ENCODE measurements at regions not wholly inside any gene's neighbourhood (a gene's known extent, or its start where the extent isn't known, plus 50 kb on each side); places are given as distances from the start of the nearest gene placed in this dataset.

DNA sequence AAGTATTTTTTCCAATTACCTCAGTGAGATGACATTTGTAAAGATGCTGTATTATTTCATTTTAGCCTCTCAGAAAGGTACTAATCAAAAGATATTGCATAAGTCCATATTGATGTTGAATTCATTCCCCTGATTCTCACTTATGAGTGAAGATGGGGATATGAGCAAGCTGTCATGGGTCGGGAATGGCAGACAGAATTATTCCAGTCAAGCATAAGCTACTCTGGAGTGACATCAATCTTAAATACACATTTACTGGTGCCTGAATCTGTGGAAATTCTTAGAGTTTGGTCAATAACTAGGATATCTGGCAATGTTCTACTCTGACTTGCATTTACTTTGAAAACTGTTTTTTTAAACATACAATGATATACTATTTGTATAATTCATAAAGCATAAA is 283.8 kb upstream of the PCDH7 start:
- Histone ChIP-seq H3K4me3 (no peak overlapping the region), H3K4me1 (ENCODE audit: low read depth) (no peaks in the 10 kb centered on the region), H3K27ac (no peak overlapping the region), H3K9me3 (ENCODE audit: low read depth) (no peaks in the 10 kb centered on the region), H3K36me3 (no peaks in the 10 kb centered on the region), H3K27me3 (no peaks in the 10 kb centered on the region)
- TF ChIP-seq CTCF (IDR thresholded peaks at IDR 0.05; ENCODE audit: low read depth, low read length), result no peak
- no peak for DNase-seq (ENCODE audit: low read depth in 1 of 2, low spot score in 1 of 2)

DNA sequence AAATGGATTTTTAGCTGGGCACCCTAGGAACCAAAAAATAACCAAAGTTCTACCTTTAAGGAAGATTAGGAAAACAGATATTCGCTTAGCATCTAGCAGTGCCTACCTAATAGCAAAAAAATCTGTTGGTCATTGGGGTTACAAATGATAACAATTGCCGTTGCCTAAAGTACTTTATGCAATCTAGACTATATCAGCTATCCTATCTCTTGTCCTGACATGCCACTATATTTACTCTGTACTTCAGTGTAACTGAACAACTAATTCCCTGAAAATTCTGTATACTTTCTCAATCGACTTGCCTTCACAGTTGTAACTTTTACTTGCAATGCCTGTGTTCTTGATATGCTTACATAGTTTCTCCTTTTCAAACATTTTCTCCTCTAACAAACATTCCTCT is 282.9 kb upstream of the PCDH7 start:
- Histone ChIP-seq H3K9me3 (ENCODE audit: low read depth) (no peaks in the 10 kb centered on the region), H3K27ac (no peak overlapping the region)

GRCh38 chr4:30443289-30443688 is 276.9 kb upstream of the PCDH7 start:
- no peak for TF ChIP-seq CTCF (IDR thresholded peaks at IDR 0.05; ENCODE audit: low read depth, low read length)
- Histone ChIP-seq H3K4me3 (no peak overlapping the region), H3K36me3 (no peaks in the 10 kb centered on the region), H3K9me3 (ENCODE audit: low read depth) (no peaks in the 10 kb centered on the region), H3K4me1 (ENCODE audit: low read depth) (no peaks in the 10 kb centered on the region), H3K27me3 (no peaks in the 10 kb centered on the region), H3K27ac (no peak overlapping the region)
- DNase-seq (ENCODE audit: low read depth in 1 of 2, low spot score in 1 of 2), result no peak

More for the DNA sequence above, 282.9 kb upstream of the PCDH7 start:
- no peak for TF ChIP-seq CTCF (IDR thresholded peaks at IDR 0.05; ENCODE audit: low read depth, low read length)
- Histone ChIP-seq H3K4me3 (no peak overlapping the region), H3K36me3 (no peaks in the 10 kb centered on the region), H3K4me1 (ENCODE audit: low read depth) (no peaks in the 10 kb centered on the region), H3K27me3 (no peaks in the 10 kb centered on the region)
- DNase-seq (ENCODE audit: low read depth in 1 of 2, low spot score in 1 of 2), result no peak

- no peak for DNase-seq (ENCODE audit: low read depth in 1 of 2, low spot score in 1 of 2)
- Histone ChIP-seq H3K4me3 (no peak overlapping the region), H3K9me3 (ENCODE audit: low read depth) (no peaks in the 10 kb centered on the region), H3K27ac (no peak overlapping the region), H3K36me3 (no peaks in the 10 kb centered on the region), H3K27me3 (no peaks in the 10 kb centered on the region), H3K4me1 (ENCODE audit: low read depth) (no peaks in the 10 kb centered on the region)
- TF ChIP-seq CTCF (IDR thresholded peaks at IDR 0.05; ENCODE audit: low read depth, low read length), result no peak
Measured at GRCh38 chr4:30450474-30450873, 269.7 kb upstream of the PCDH7 start.

DNA sequence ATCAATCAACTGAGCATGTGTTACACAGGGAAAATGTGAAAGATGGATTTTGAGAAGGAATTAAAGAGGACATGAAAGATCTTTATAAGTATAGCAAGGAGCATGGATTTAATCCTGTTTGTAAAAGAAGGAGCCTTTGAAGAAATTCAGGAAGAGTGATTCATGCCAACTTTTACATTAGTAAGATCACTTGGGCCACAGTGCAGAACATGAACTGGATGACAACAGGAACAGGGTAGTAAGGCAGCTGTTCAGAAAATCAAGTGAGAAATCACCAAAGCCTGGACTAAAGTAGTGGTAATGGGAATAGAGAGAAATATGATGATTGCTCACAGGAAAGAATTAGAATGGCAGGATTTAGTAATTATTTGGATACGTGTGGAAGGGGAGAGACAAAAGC is 265.7 kb upstream of the PCDH7 start:
- no peaks in the 10 kb centered on the region for H3K9me3 ChIP-seq (ENCODE audit: low read depth)
- no peak for DNase-seq (ENCODE audit: low read depth in 1 of 2, low spot score in 1 of 2)
- H3K27me3 ChIP-seq, result no peaks in the 10 kb centered on the region
- TF ChIP-seq CTCF (IDR thresholded peaks at IDR 0.05; ENCODE audit: low read depth, low read length), result no peak
- no peaks in the 10 kb centered on the region for H3K36me3 ChIP-seq
- no peak overlapping the region for H3K4me3 ChIP-seq
- no peaks in the 10 kb centered on the region for H3K4me1 ChIP-seq (ENCODE audit: low read depth)
- H3K27ac ChIP-seq, result no peak overlapping the region

GRCh38 chr4:30456716-30457115 is 263.5 kb upstream of the PCDH7 start:
- no peak overlapping the region for H3K4me3 ChIP-seq
- no peaks in the 10 kb centered on the region for H3K9me3 ChIP-seq (ENCODE audit: low read depth)
- TF ChIP-seq CTCF (IDR thresholded peaks at IDR 0.05; ENCODE audit: low read depth, low read length), result no peak
- no peak overlapping the region for H3K27ac ChIP-seq
- H3K36me3 ChIP-seq, result no peaks in the 10 kb centered on the region
- no peak for DNase-seq (ENCODE audit: low read depth in 1 of 2, low spot score in 1 of 2)
- no peaks in the 10 kb centered on the region for H3K27me3 ChIP-seq
- H3K4me1 ChIP-seq (ENCODE audit: low read depth), result no peaks in the 10 kb centered on the region
